CD14-positive monocyte (primary cell): ENCODE measurements at regions not wholly inside any gene's neighbourhood (a gene's known extent, or its start where the extent isn't known, plus 50 kb on each side); places are given as distances from the start of the nearest gene placed in this dataset.

ENCODE experiments used
- DNase-seq, 3 donors: peaks; one replicate each; pipeline ENCODE4 v3.0.0-alpha.2; 2011 to 2022
- H2AFZ ChIP-seq: 2 replicates; pipeline ENCODE4 v1.6.0; 2012; ENCODE audit warnings: mild to moderate bottlenecking, low read depth, low read length, inconsistent platforms; ENCODE audit not compliant: insufficient read depth, poor library complexity, severe bottlenecking
- H3K27ac ChIP-seq, 2 donors: 1 replicate in 1 of 2; 2 replicates in 1 of 2; pipeline ENCODE4 v1.5.1; 2012 to 2013; ENCODE audit warnings: low read length in 2 of 2, control low read depth in 1 of 2, inconsistent platforms in 1 of 2, low read depth in 1 of 2, mild to moderate bottlenecking in 1 of 2
- H3K27me3 ChIP-seq, 2 donors: one replicate each; pipeline versions ENCODE4 v1.6.0 to v1.6.1; 2011 to 2013; ENCODE audit warnings: low read length in 2 of 2; ENCODE audit not compliant: control insufficient read depth in 2 of 2, insufficient read depth in 2 of 2
- H3K36me3 ChIP-seq, 2 donors: replicated peaks in 1 of 2; 1 replicate in 1 of 2; 2 replicates in 1 of 2; pipeline versions ENCODE4 v1.5.1 to v1.6.1; 2012 to 2013; ENCODE audit warnings: low read length in 2 of 2, control low read depth in 1 of 2, inconsistent platforms in 1 of 2, mild to moderate bottlenecking in 1 of 2; ENCODE audit not compliant: insufficient read depth in 2 of 2, control insufficient read depth in 1 of 2
- H3K4me1 ChIP-seq, 2 donors: 1 replicate in 1 of 2; 2 replicates in 1 of 2; pipeline versions ENCODE4 v1.5.1 to v1.6.1; 2012 to 2013; ENCODE audit warnings: low read length in 2 of 2, control low read depth in 1 of 2, inconsistent platforms in 1 of 2, mild to moderate bottlenecking in 1 of 2, moderate library complexity in 1 of 2; ENCODE audit not compliant: insufficient read depth in 2 of 2, control insufficient read depth in 1 of 2
- H3K4me2 ChIP-seq: replicated peaks from 2 replicates; pipeline ENCODE3; 2012; ENCODE audit warnings: low read length, moderate library complexity, mild to moderate bottlenecking; ENCODE audit not compliant: poor library complexity, severe bottlenecking; ENCODE audit errors: extremely low read depth
- H3K4me3 ChIP-seq, 3 experiments: fragments of 200-600 bp in 1 of 3; sonication (generic) in 1 of 3; replicated peaks in 1 of 3; 1 replicate in 2 of 3; 2 replicates in 1 of 3; pipeline ENCODE4 v1.5.1; 2011 to 2013; ENCODE audit warnings: low read length in 3 of 3, mild to moderate bottlenecking in 3 of 3, control low read depth in 2 of 3, low read depth in 2 of 3, inconsistent platforms in 1 of 3, moderate library complexity in 1 of 3
- H3K79me2 ChIP-seq: 2 replicates; pipeline ENCODE4 v1.6.0; 2012; ENCODE audit warnings: mild to moderate bottlenecking, control low read depth, inconsistent platforms, low read length, moderate library complexity; ENCODE audit not compliant: insufficient read depth
- H3K9ac ChIP-seq: 2 replicates; pipeline ENCODE4 v1.6.0; 2017; ENCODE audit warnings: low read length, mild to moderate bottlenecking; ENCODE audit not compliant: insufficient read depth, poor library complexity, severe bottlenecking
- H3K9me3 ChIP-seq, 2 donors: replicated peaks in 1 of 2; 1 replicate in 1 of 2; 2 replicates in 1 of 2; pipeline versions ENCODE4 v1.5.1 to v1.6.1; 2012 to 2013; ENCODE audit warnings: low read length in 2 of 2, control low read depth in 1 of 2; ENCODE audit not compliant: control insufficient read depth in 1 of 2, insufficient read depth in 1 of 2
- H4K20me1 ChIP-seq: 2 replicates; pipeline ENCODE4 v1.6.0; 2012; ENCODE audit warnings: mild to moderate bottlenecking, low read length, control low read depth, moderate library complexity; ENCODE audit not compliant: insufficient read depth
- H3K27ac Mint-ChIP-seq, 7 donors: one replicate each; pipeline ENCODE4 v1.8.0; 2020; ENCODE audit warnings: mild to moderate bottlenecking in 7 of 7, mixed read lengths in 7 of 7, moderate library complexity in 6 of 7, inconsistent platforms in 2 of 7
- H3K27me3 Mint-ChIP-seq, 3 donors: one replicate each; pipeline ENCODE4 v1.8.0; 2021 to 2022; ENCODE audit warnings: low read depth in 3 of 3, mild to moderate bottlenecking in 3 of 3, mixed read lengths in 3 of 3, moderate library complexity in 3 of 3, inconsistent platforms in 1 of 3
- H3K36me3 Mint-ChIP-seq, 2 donors: one replicate each; pipeline ENCODE4 v1.8.0; 2020; ENCODE audit warnings: mixed read lengths in 2 of 2, inconsistent platforms in 1 of 2, mild to moderate bottlenecking in 1 of 2
- H3K4me1 Mint-ChIP-seq: one replicate; pipeline ENCODE4 v1.8.0; 2020; ENCODE audit warnings: mild to moderate bottlenecking, mixed read lengths
- H3K4me3 Mint-ChIP-seq, 2 donors: one replicate each; pipeline ENCODE4 v1.8.0; 2020; ENCODE audit warnings: mild to moderate bottlenecking in 2 of 2, mixed read lengths in 2 of 2, moderate library complexity in 1 of 2
- H3K9me3 Mint-ChIP-seq, 7 donors: one replicate each; pipeline ENCODE4 v1.8.0; 2020 to 2022; ENCODE audit warnings: mixed read lengths in 7 of 7, mild to moderate bottlenecking in 6 of 7, moderate library complexity in 6 of 7, inconsistent platforms in 2 of 7
- CTCF ChIP-seq: fragments of 200-600 bp; IDR thresholded peaks from one replicate; pipeline ENCODE4 v1.8.0; 2022; ENCODE audit warnings: antibody characterized with exemption, mild to moderate bottlenecking
- WGBS: methylation state at CpG from one replicate; pipeline ENCODE4 v1.1.5; 2013; ENCODE audit warnings: missing lambda C conversion rate; ENCODE audit not compliant: insufficient coverage; 5-methylcytosine and 5-hydroxymethylcytosine counted together
- intact Hi-C, 2 donors: fragments of 100-400 bp; cut with micrococcal nuclease; formaldehyde crosslinking; loops; one replicate each; pipeline versions ENCODE4 v1.15.0 to v1.15.1; 2023

GRCh38 chr10:58089739-58090138 lies 178.0 kb downstream of the IPMK start:
- Mint-ChIP-seq H3K4me1 (no peaks in the 10 kb centered on the region), H3K9me3 (peaks cover 0 to 7% (median 0%) of the 10 kb centered on the region in 7 donors), H3K27me3 (peaks cover 2 to 7% (median 3%) of the 10 kb centered on the region in 3 donors), H3K27ac (no peak overlapping the region), H3K4me3 (no peak overlapping the region), H3K36me3 (no peaks in the 10 kb centered on the region)
- H4K20me1 ChIP-seq, result no peaks in the 10 kb centered on the region
- intact Hi-C loops, result no loop called here
- H2AFZ ChIP-seq, result no peak overlapping the region
- DNase-seq, result no peak
- no peaks in the 10 kb centered on the region for H3K79me2 ChIP-seq
- TF ChIP-seq CTCF, result no peak
- H3K27ac ChIP-seq, result no peak overlapping the region
- no peaks in the 10 kb centered on the region for H3K27me3 ChIP-seq
- 80% methylated on average over 1 of the region's 2 CpGs for WGBS
- H3K4me2 ChIP-seq, result no peak overlapping the region
- no peaks in the 10 kb centered on the region for H3K36me3 ChIP-seq
- no peaks in the 10 kb centered on the region for H3K9me3 ChIP-seq
- H3K9ac ChIP-seq, result no peak overlapping the region
- no peak overlapping the region for H3K4me3 ChIP-seq
- H3K4me1 ChIP-seq, result no peaks in the 10 kb centered on the region

GRCh38 chr10:58087896-58088295 lies 179.8 kb downstream of the IPMK start:
- H3K27ac Mint-ChIP-seq, result no peak overlapping the region
- Histone ChIP-seq H3K36me3 (no peaks in the 10 kb centered on the region), H3K27ac (no peak overlapping the region), H3K4me3 (no peak overlapping the region), H3K4me1 (no peaks in the 10 kb centered on the region), H3K79me2 (no peaks in the 10 kb centered on the region), H3K9ac (no peak overlapping the region), H2AFZ (no peak overlapping the region), H3K27me3 (no peaks in the 10 kb centered on the region), H3K4me2 (no peak overlapping the region), H3K9me3 (no peaks in the 10 kb centered on the region), H4K20me1 (no peaks in the 10 kb centered on the region)
- H3K27me3 Mint-ChIP-seq, result peaks cover 2 to 7% (median 3%) of the 10 kb centered on the region in 3 donors
- TF ChIP-seq CTCF, result no peak
- no peak overlapping the region for H3K4me3 Mint-ChIP-seq
- no peak for DNase-seq
- H3K9me3 Mint-ChIP-seq, result peaks cover 0 to 5% (median 0%) of the 10 kb centered on the region in 7 donors
- H3K36me3 Mint-ChIP-seq, result no peaks in the 10 kb centered on the region
- H3K4me1 Mint-ChIP-seq, result no peaks in the 10 kb centered on the region
- intact Hi-C loops, result no loop called here
